Neuronal stem cell (in vitro differentiated cells): ENCODE measurements at regions not wholly inside any gene's neighbourhood (a gene's known extent, or its start where the extent isn't known, plus 50 kb on each side); places are given as distances from the start of the nearest gene placed in this dataset.
A peak's percentile ranks its signal among the peaks of the same experiment; 100 is the strongest.

Source experiments
- DNase-seq: peaks from one replicate; pipeline ENCODE4 v3.0.0-alpha.2; 2013; ENCODE audit warnings: low spot score
- H2AFZ ChIP-seq: one replicate; pipeline ENCODE4 v1.6.1; 2013; ENCODE audit warnings: mild to moderate bottlenecking, low read length, inconsistent platforms
- H2AK5ac ChIP-seq: 2 replicates; pipeline ENCODE4 v1.6.1; 2013; ENCODE audit warnings: low read depth, mild to moderate bottlenecking, inconsistent platforms, low read length, moderate library complexity, mixed read lengths
- H2BK120ac ChIP-seq: 2 replicates; pipeline ENCODE4 v1.6.1; 2013; ENCODE audit warnings: low read depth, mild to moderate bottlenecking, inconsistent platforms, low read length, moderate library complexity, mixed read lengths
- H2BK12ac ChIP-seq: one replicate; pipeline ENCODE4 v1.6.1; 2013; ENCODE audit warnings: low read length, inconsistent platforms
- H2BK15ac ChIP-seq: 2 replicates; pipeline ENCODE4 v1.6.1; 2013; ENCODE audit warnings: mild to moderate bottlenecking, low read length, inconsistent platforms, mixed read lengths
- H2BK5ac ChIP-seq: one replicate; pipeline ENCODE4 v1.6.1; 2013; ENCODE audit warnings: inconsistent platforms, mild to moderate bottlenecking, low read length, moderate library complexity
- H3K14ac ChIP-seq: one replicate; pipeline ENCODE4 v1.6.1; 2013; ENCODE audit warnings: low read length, inconsistent platforms
- H3K18ac ChIP-seq: 2 replicates; pipeline ENCODE4 v1.6.1; 2013; ENCODE audit warnings: low read length, inconsistent platforms
- H3K23ac ChIP-seq: 2 replicates; pipeline ENCODE4 v1.6.1; 2013; ENCODE audit warnings: low read depth, mild to moderate bottlenecking, mixed read lengths, low read length, inconsistent platforms; ENCODE audit not compliant: poor library complexity
- H3K27ac ChIP-seq: replicated peaks from 3 replicates; pipeline ENCODE4 v1.5.1; 2013; ENCODE audit warnings: low read length, inconsistent platforms
- H3K27me3 ChIP-seq, 3 experiments: 2 replicates each; pipeline ENCODE4 v1.6.1; 2013; ENCODE audit warnings: low read length in 3 of 3, mild to moderate bottlenecking in 2 of 3, inconsistent platforms in 1 of 3, low read depth in 1 of 3, mixed read lengths in 1 of 3, moderate library complexity in 1 of 3; ENCODE audit not compliant: control insufficient read depth in 3 of 3, insufficient read depth in 3 of 3
- H3K36me3 ChIP-seq, 2 donors: replicated peaks in 1 of 2; 2 replicates each; pipeline ENCODE4 v1.6.1; 2013; ENCODE audit warnings: low read length in 2 of 2; ENCODE audit not compliant: control insufficient read depth in 2 of 2, insufficient read depth in 2 of 2
- H3K4ac ChIP-seq: 2 replicates; pipeline ENCODE4 v1.6.1; 2013; ENCODE audit warnings: inconsistent platforms, mild to moderate bottlenecking, low read length, moderate library complexity
- H3K4me1 ChIP-seq, 2 donors: 1 replicate in 1 of 2; 2 replicates in 1 of 2; pipeline ENCODE4 v1.6.1; 2013; ENCODE audit warnings: low read length in 2 of 2, low read depth in 1 of 2; ENCODE audit not compliant: control insufficient read depth in 2 of 2, insufficient read depth in 1 of 2
- H3K4me2 ChIP-seq: one replicate; pipeline ENCODE4 v1.6.1; 2013; ENCODE audit warnings: mild to moderate bottlenecking, low read length, inconsistent platforms; ENCODE audit not compliant: insufficient read depth, poor library complexity, severe bottlenecking
- H3K4me3 ChIP-seq, 2 donors: 2 replicates each; pipeline ENCODE4 v1.5.1; 2013; ENCODE audit warnings: low read length in 2 of 2, mild to moderate bottlenecking in 2 of 2, inconsistent platforms in 1 of 2, moderate library complexity in 1 of 2
- H3K79me1 ChIP-seq: one replicate; pipeline ENCODE4 v1.6.1; 2013; ENCODE audit warnings: low read depth, mild to moderate bottlenecking, inconsistent platforms, low read length, moderate library complexity
- H3K9ac ChIP-seq: one replicate; pipeline ENCODE4 v1.6.1; 2013; ENCODE audit warnings: mild to moderate bottlenecking, low read depth, low read length, inconsistent platforms; ENCODE audit not compliant: poor library complexity
- H3K9me3 ChIP-seq, 2 donors: replicated peaks in 1 of 2; 2 replicates each; pipeline versions ENCODE3 to v1.6.1; 2013; ENCODE audit warnings: low read length in 2 of 2, mild to moderate bottlenecking in 2 of 2, inconsistent platforms in 1 of 2, low read depth in 1 of 2, mixed read lengths in 1 of 2, moderate library complexity in 1 of 2; ENCODE audit not compliant: control insufficient read depth in 2 of 2, insufficient read depth in 1 of 2
- H4K8ac ChIP-seq: one replicate; pipeline ENCODE4 v1.6.1; 2013; ENCODE audit warnings: low read depth, mild to moderate bottlenecking, inconsistent platforms, low read length, moderate library complexity
- H4K91ac ChIP-seq: one replicate; pipeline ENCODE4 v1.6.1; 2013; ENCODE audit warnings: low read length, low read depth, mild to moderate bottlenecking, inconsistent platforms; ENCODE audit not compliant: poor library complexity
- WGBS, 2 donors: extraction: QIAGEN DNeasy Blood & Tissue Kit; methylation state at CpG; one replicate each; pipeline ENCODE4 v1.1.7; 2013; ENCODE audit warnings: missing lambda C conversion rate in 2 of 2, mixed read lengths in 1 of 2; ENCODE audit not compliant: insufficient read length in 2 of 2, insufficient replicate concordance in 1 of 2; ENCODE audit errors: extremely low coverage in 2 of 2; 5-methylcytosine and 5-hydroxymethylcytosine counted together

DNA sequence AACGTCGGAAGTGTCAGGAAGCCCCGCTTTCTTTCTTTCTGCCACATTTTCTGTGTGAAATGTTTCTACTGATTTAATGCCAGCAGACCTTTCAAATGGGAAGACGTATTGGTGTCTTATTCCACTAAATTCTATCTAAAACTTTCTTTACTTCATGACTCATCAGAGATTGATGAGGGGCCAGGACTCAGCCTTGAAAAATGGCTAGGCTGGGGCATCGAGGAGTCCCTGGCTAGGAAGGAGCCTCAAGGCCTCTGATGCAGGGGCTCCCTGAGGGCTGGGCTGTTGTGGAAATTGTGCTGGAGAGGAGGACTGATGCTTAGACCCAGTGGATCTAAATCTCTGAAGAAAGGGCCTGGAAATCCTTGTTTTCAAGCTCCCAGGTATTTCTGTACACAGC is 192.8 kb upstream of the PDE10A start:
- Histone ChIP-seq H2BK5ac (no peak overlapping the region), H3K4ac (no peak overlapping the region), H2BK120ac (no peak overlapping the region), H2AFZ (no peak overlapping the region), H3K4me3 (no peak overlapping the region), H4K91ac (no peak overlapping the region), H3K18ac (no peak overlapping the region), H2BK12ac (no peak overlapping the region), H2AK5ac (no peak overlapping the region), H3K9me3 (no peaks in the 10 kb centered on the region), H3K23ac (no peak overlapping the region), H4K8ac (no peak overlapping the region), H3K9ac (no peak overlapping the region), H3K4me1 (peaks cover 0 to 2% of the 10 kb centered on the region in 2 donors), H3K79me1 (no peaks in the 10 kb centered on the region), H3K4me2 (no peak overlapping the region), H3K27ac (no peak overlapping the region), H3K36me3 (no peaks in the 10 kb centered on the region), H3K14ac (no peak overlapping the region), H2BK15ac (no peak overlapping the region), H3K27me3 (peaks cover 6 to 22% (median 14%) of the 10 kb centered on the region in 3 experiments)
- DNase-seq: no peak
- WGBS, 2 donors: no CpG with 5 or more reads among the region's 5 CpGs

DNA sequence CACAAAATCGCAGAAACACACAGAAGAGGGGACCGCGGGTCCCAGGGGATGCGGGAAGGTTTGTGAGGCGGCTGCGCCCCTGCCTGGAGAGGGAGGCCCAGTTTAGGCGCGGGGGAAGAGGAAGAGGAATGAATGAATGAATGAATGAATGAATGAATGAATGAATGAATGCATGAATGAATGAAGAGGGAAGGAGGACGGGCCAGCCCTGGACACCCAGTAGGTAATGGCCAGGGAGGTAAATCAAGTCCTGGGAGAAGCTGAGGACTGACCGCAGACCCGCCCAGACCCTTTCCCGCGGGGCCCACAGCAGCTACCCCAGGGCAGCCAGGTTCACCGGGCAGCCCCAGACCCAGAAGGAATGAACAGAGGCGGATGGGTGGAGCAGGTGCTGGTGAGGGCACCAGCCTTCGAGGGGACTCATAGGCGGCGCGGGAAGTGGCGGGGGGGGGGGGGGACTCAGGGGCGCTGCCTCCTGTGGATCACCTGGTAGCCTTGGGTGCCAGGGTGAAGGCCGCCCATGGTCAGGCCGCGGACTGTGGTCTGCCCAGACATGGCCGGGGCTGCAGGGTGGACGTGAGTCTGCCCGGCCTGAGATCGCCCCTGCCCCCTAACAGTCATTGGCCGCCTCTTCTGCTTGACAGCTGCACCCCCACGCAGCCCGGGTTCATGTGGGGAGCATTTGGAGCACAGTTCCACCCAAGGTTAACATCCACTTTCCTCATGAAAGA is 192.0 kb upstream of the PDE10A start:
- no peaks in the 10 kb centered on the region for H3K79me1 ChIP-seq
- no peak overlapping the region for H3K27ac ChIP-seq
- no peak overlapping the region for H4K8ac ChIP-seq
- no peak overlapping the region for H2BK15ac ChIP-seq
- no peak overlapping the region for H4K91ac ChIP-seq
- H3K14ac ChIP-seq: no peak overlapping the region
- H3K4me3 ChIP-seq: peak overlapping the region in 1 of 2 donors; percentile 35
- DNase-seq: no peak
- no peak overlapping the region for H2BK120ac ChIP-seq
- peak overlapping the region; percentile 56 for H2AK5ac ChIP-seq
- H2BK5ac ChIP-seq: no peak overlapping the region
- peaks cover 6 to 22% (median 14%) of the 10 kb centered on the region in 3 experiments for H3K27me3 ChIP-seq
- peak overlapping the region; percentile 80 for H3K18ac ChIP-seq
- H2BK12ac ChIP-seq: no peak overlapping the region
- H3K4ac ChIP-seq: no peak overlapping the region
- no CpG with 5 or more reads among the region's 31 CpGs for WGBS, 2 donors
- no peaks in the 10 kb centered on the region for H3K36me3 ChIP-seq
- H2AFZ ChIP-seq: no peak overlapping the region
- H3K4me2 ChIP-seq: no peak overlapping the region
- no peak overlapping the region for H3K9ac ChIP-seq
- H3K9me3 ChIP-seq: no peaks in the 10 kb centered on the region
- peaks cover 0 to 2% of the 10 kb centered on the region in 2 donors for H3K4me1 ChIP-seq
- H3K23ac ChIP-seq: peak overlapping the region; percentile 2

DNA sequence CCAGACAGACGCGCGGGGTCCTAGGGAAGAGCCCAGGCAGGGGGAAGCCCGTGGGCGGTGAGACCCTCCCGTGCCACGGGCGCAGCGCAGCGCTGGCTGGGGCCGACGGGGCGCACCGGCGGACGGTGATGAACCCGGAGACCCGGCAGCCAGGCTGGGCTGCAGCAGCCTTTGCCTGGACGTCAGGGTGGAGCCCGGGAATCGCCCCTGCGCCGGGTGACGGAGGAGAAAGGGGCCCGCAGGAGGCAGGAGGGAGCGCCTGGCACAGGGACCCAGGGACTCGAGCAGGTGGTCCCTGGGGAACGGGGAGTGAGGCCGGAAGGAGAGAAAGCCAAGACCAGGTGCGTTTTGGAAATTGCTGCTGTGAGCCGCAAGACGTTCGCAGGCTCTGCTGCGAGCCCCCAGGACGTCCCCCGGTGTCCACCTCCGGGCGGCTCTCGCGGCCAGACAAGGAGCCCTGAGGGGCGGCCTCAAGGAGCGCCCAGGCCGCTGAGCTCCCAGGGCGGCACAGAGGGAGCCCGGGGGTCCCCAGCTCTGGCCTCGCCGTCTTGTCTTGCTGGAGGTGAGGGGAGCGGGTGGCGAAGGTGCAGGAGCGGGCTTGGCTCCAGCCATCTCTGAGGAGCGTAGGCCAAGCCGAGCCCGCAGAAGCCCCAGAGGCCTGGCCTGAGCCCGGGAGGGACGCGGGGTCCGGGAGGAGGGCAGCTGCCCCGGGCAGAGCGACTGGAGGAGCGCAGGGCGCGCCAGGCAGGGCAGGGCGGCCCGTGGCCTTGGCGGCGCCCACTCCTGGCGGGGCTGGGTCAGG is 191.2 kb upstream of the PDE10A start:
- WGBS, 2 donors: no CpG with 5 or more reads among the region's 67 CpGs
- Histone ChIP-seq H3K4me1 (peaks cover 0 to 2% of the 10 kb centered on the region in 2 donors), H3K27ac (no peak overlapping the region), H3K4me2 (peak overlapping the region; percentile 77), H3K18ac (peak overlapping the region; percentile 80), H3K4me3 (peak overlapping the region in 1 of 2 donors; percentile 49), H2AK5ac (peak overlapping the region; percentile 56), H3K23ac (peak overlapping the region; percentile 25), H3K36me3 (no peaks in the 10 kb centered on the region), H2BK15ac (no peak overlapping the region), H3K9me3 (no peaks in the 10 kb centered on the region), H4K8ac (no peak overlapping the region), H3K14ac (no peak overlapping the region), H2AFZ (no peak overlapping the region), H3K27me3 (peaks cover 6 to 22% (median 14%) of the 10 kb centered on the region in 3 experiments), H2BK120ac (no peak overlapping the region), H2BK12ac (no peak overlapping the region), H3K4ac (no peak overlapping the region), H4K91ac (no peak overlapping the region), H3K79me1 (no peaks in the 10 kb centered on the region), H3K9ac (peak overlapping the region; percentile 50), H2BK5ac (no peak overlapping the region)
- no peak for DNase-seq

DNA sequence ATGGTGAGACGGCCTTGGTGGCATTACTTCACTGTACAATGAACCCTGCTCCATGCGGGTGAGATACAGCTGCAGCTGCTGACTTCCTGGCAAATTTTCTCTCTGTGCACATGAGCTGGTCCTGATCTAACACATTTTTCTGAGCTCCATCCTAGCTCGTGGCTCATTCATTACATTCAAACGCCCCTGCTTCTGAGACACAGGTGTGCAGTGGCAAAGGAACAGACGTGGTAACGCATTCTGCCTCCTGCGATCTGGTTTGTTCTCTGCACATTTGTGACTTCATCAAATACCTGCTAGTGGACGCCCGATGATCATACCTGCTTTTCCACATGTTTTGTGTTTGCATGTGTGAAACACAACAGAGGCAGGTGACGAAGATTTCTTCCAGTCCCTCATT is 189.6 kb upstream of the PDE10A start:
- H3K27ac ChIP-seq: no peak overlapping the region
- H3K9me3 ChIP-seq: no peaks in the 10 kb centered on the region
- H2BK15ac ChIP-seq: no peak overlapping the region
- no peak overlapping the region for H3K4me2 ChIP-seq
- peaks cover 6 to 22% (median 11%) of the 10 kb centered on the region in 3 experiments for H3K27me3 ChIP-seq
- H2BK5ac ChIP-seq: no peak overlapping the region
- no peak overlapping the region for H2AK5ac ChIP-seq
- peaks cover 2 to 5% of the 10 kb centered on the region in 2 donors for H3K4me1 ChIP-seq
- H3K4ac ChIP-seq: no peak overlapping the region
- no peak overlapping the region for H3K9ac ChIP-seq
- H3K14ac ChIP-seq: no peak overlapping the region
- H2AFZ ChIP-seq: no peak overlapping the region
- WGBS, 2 donors: no CpG with 5 or more reads among the region's 10 CpGs
- H2BK120ac ChIP-seq: no peak overlapping the region
- H3K36me3 ChIP-seq: no peaks in the 10 kb centered on the region
- H4K91ac ChIP-seq: no peak overlapping the region
- no peak for DNase-seq
- H2BK12ac ChIP-seq: no peak overlapping the region
- no peaks in the 10 kb centered on the region for H3K79me1 ChIP-seq
- H3K4me3 ChIP-seq: no peak overlapping the region
- H3K23ac ChIP-seq: no peak overlapping the region
- no peak overlapping the region for H3K18ac ChIP-seq
- H4K8ac ChIP-seq: no peak overlapping the region
